H9 (cell line): ENCODE measurements at regions not wholly inside any gene's neighbourhood (a gene's known extent, or its start where the extent isn't known, plus 50 kb on each side); places are given as distances from the start of the nearest gene placed in this dataset.

Experiments
- DNase-seq: peaks from one replicate; pipeline ENCODE4 v3.0.0-alpha.2; 2017
- H2AFZ ChIP-seq: one replicate; pipeline ENCODE4 v1.6.1; 2013; ENCODE audit warnings: mild to moderate bottlenecking, low read length, control low read depth, moderate library complexity
- H2AK5ac ChIP-seq: 2 replicates; pipeline ENCODE4 v1.6.1; 2013; ENCODE audit warnings: low read length, control low read depth, mixed read lengths; ENCODE audit not compliant: insufficient read length
- H2BK120ac ChIP-seq: one replicate; pipeline ENCODE4 v1.6.1; 2013; ENCODE audit warnings: low read depth, mild to moderate bottlenecking, low read length, control low read depth, inconsistent platforms; ENCODE audit not compliant: poor library complexity, severe bottlenecking
- H2BK12ac ChIP-seq: 2 replicates; pipeline ENCODE4 v1.6.1; 2013; ENCODE audit warnings: low read length, control low read depth, mixed read lengths, low read depth; ENCODE audit not compliant: insufficient read length
- H2BK15ac ChIP-seq: 2 replicates; pipeline ENCODE4 v1.6.1; 2013; ENCODE audit warnings: low read depth, low read length, control low read depth
- H2BK20ac ChIP-seq: one replicate; pipeline ENCODE4 v1.6.1; 2013; ENCODE audit warnings: low read depth, mild to moderate bottlenecking, low read length, control low read depth, inconsistent platforms; ENCODE audit not compliant: poor library complexity, severe bottlenecking
- H2BK5ac ChIP-seq: 2 replicates; pipeline ENCODE4 v1.6.1; 2013; ENCODE audit warnings: low read length, control low read depth, mixed read lengths; ENCODE audit not compliant: insufficient read length
- H3K14ac ChIP-seq: 2 replicates; pipeline ENCODE4 v1.6.1; 2013; ENCODE audit warnings: low read length, control low read depth; ENCODE audit not compliant: insufficient read depth
- H3K18ac ChIP-seq: 2 replicates; pipeline ENCODE4 v1.6.1; 2013; ENCODE audit warnings: low read depth, mild to moderate bottlenecking, mixed read lengths, low read length, control low read depth; ENCODE audit not compliant: insufficient read length
- H3K23ac ChIP-seq: 2 replicates; pipeline ENCODE4 v1.6.1; 2013; ENCODE audit warnings: low read length, control low read depth, mixed read lengths, low read depth; ENCODE audit not compliant: insufficient read length
- H3K23me2 ChIP-seq: 2 replicates; pipeline ENCODE4 v1.6.1; 2013; ENCODE audit warnings: low read depth, mild to moderate bottlenecking, mixed read lengths, low read length, control low read depth; ENCODE audit not compliant: insufficient read length, poor library complexity, severe bottlenecking
- H3K27ac ChIP-seq: 2 replicates; pipeline ENCODE4 v1.5.1; 2013; ENCODE audit warnings: low read length, control low read depth, mixed read lengths, low read depth; ENCODE audit not compliant: insufficient read length
- H3K27me3 ChIP-seq: 2 replicates; pipeline ENCODE4 v1.6.1; 2013; ENCODE audit warnings: low read length, control low read depth, inconsistent platforms; ENCODE audit not compliant: insufficient read depth
- H3K4ac ChIP-seq: 2 replicates; pipeline ENCODE4 v1.6.1; 2013; ENCODE audit warnings: low read depth, mild to moderate bottlenecking, control low read depth, inconsistent platforms, low read length, moderate library complexity
- H3K4me1 ChIP-seq: 2 replicates; pipeline ENCODE4 v1.6.1; 2013; ENCODE audit warnings: low read length, control low read depth, inconsistent platforms; ENCODE audit not compliant: insufficient read depth
- H3K4me2 ChIP-seq: 2 replicates; pipeline ENCODE4 v1.6.1; 2013; ENCODE audit warnings: low read length, control low read depth, mixed read lengths; ENCODE audit not compliant: insufficient read length, insufficient read depth
- H3K56ac ChIP-seq: 2 replicates; pipeline ENCODE4 v1.6.1; 2013; ENCODE audit warnings: low read depth, mild to moderate bottlenecking, mixed read lengths, low read length, control low read depth; ENCODE audit not compliant: insufficient read length
- H3K79me1 ChIP-seq: 2 replicates; pipeline ENCODE4 v1.6.1; 2013; ENCODE audit warnings: low read depth, mild to moderate bottlenecking, moderate library complexity, low read length, control low read depth, inconsistent platforms; ENCODE audit not compliant: insufficient read depth, poor library complexity, severe bottlenecking
- H3K79me2 ChIP-seq: 2 replicates; pipeline ENCODE4 v1.6.1; 2013; ENCODE audit warnings: low read length, control low read depth, inconsistent platforms; ENCODE audit not compliant: insufficient read depth
- H3K9ac ChIP-seq: 2 replicates; pipeline ENCODE4 v1.6.1; 2013; ENCODE audit warnings: low read length, control low read depth, mixed read lengths; ENCODE audit not compliant: insufficient read length; ENCODE audit errors: extremely low read depth
- H3K9me3 ChIP-seq: one replicate; pipeline ENCODE4 v1.6.1; 2013; ENCODE audit warnings: low read depth, low read length, inconsistent platforms; ENCODE audit not compliant: control insufficient read depth
- H3T11ph ChIP-seq: one replicate; pipeline ENCODE4 v1.6.1; 2013; ENCODE audit warnings: mild to moderate bottlenecking, low read length, control low read depth, inconsistent platforms
- H4K20me1 ChIP-seq: one replicate; pipeline ENCODE4 v1.6.1; 2013; ENCODE audit not compliant: control insufficient read depth, insufficient read length, insufficient read depth
- H4K5ac ChIP-seq: 2 replicates; pipeline ENCODE4 v1.6.1; 2013; ENCODE audit warnings: low read depth, mild to moderate bottlenecking, mixed read lengths, low read length, control low read depth; ENCODE audit not compliant: insufficient read length
- H4K8ac ChIP-seq: replicated peaks from 2 replicates; pipeline ENCODE4 v1.6.1; 2013; ENCODE audit warnings: low read length, control low read depth, mixed read lengths, low read depth; ENCODE audit not compliant: insufficient read length
- H4K91ac ChIP-seq: 2 replicates; pipeline ENCODE4 v1.6.1; 2013; ENCODE audit warnings: low read depth, mild to moderate bottlenecking, moderate library complexity, mixed read lengths, low read length, control low read depth; ENCODE audit not compliant: insufficient read length
- H3K27ac Mint-ChIP-seq, 3 experiments: 2 replicates in 2 of 3; 3 replicates in 1 of 3; pipeline ENCODE4 v1.8.0; 2020 to 2021; ENCODE audit warnings: mixed read lengths in 3 of 3, mild to moderate bottlenecking in 1 of 3, moderate library complexity in 1 of 3
- H3K27me3 Mint-ChIP-seq: 2 replicates; pipeline ENCODE4 v1.8.0; 2021; ENCODE audit warnings: low read depth, mild to moderate bottlenecking, moderate library complexity, mixed read lengths
- H3K36me3 Mint-ChIP-seq, 3 experiments: 2 replicates in 2 of 3; 3 replicates in 1 of 3; pipeline ENCODE4 v1.8.0; 2020 to 2021; ENCODE audit warnings: low read depth in 3 of 3, mixed read lengths in 3 of 3; ENCODE audit not compliant: insufficient read depth in 1 of 3
- H3K4me1 Mint-ChIP-seq, 2 experiments: 2 replicates each; pipeline ENCODE4 v1.8.0; 2020; ENCODE audit warnings: mixed read lengths in 2 of 2
- H3K4me3 Mint-ChIP-seq, 2 experiments: 2 replicates in 1 of 2; 3 replicates in 1 of 2; pipeline ENCODE4 v1.8.0; 2020 to 2021; ENCODE audit warnings: mild to moderate bottlenecking in 2 of 2, mixed read lengths in 2 of 2, moderate library complexity in 1 of 2
- H3K9me3 Mint-ChIP-seq, 2 experiments: 2 replicates in 1 of 2; 3 replicates in 1 of 2; pipeline ENCODE4 v1.8.0; 2020; ENCODE audit warnings: mild to moderate bottlenecking in 2 of 2, mixed read lengths in 2 of 2, moderate library complexity in 1 of 2
- CTCF ChIP-seq: fragments of 200-600 bp; sonication (generic); conservative IDR thresholded peaks from 3 replicates; pipeline ENCODE4 v1.8.0; 2021; ENCODE audit warnings: antibody characterized with exemption, mild to moderate bottlenecking
- WGBS: extraction: QIAGEN DNeasy Blood & Tissue Kit; methylation state at CpG from one replicate; pipeline ENCODE4 v1.1.7; 2013; ENCODE audit warnings: missing lambda C conversion rate, low lambda C conversion rate, mixed read lengths; ENCODE audit not compliant: insufficient read length; ENCODE audit errors: extremely low coverage; 5-methylcytosine and 5-hydroxymethylcytosine counted together

GRCh38 chr4:12186526-12186925 lies 757.8 kb upstream of the HS3ST1 start:
- Histone ChIP-seq H2AFZ (no peak overlapping the region), H2AK5ac (no peak overlapping the region), H4K91ac (no peak overlapping the region), H3K4ac (no peak overlapping the region), H4K5ac (no peak overlapping the region), H2BK15ac (no peak overlapping the region), H3T11ph (no peak overlapping the region), H3K27ac (no peak overlapping the region), H3K79me1 (no peaks in the 10 kb centered on the region), H3K4me1 (no peaks in the 10 kb centered on the region), H3K23ac (no peak overlapping the region), H3K56ac (no peak overlapping the region), H3K27me3 (no peaks in the 10 kb centered on the region), H3K9me3 (no peaks in the 10 kb centered on the region), H3K18ac (no peak overlapping the region), H3K23me2 (no peaks in the 10 kb centered on the region), H4K20me1 (no peaks in the 10 kb centered on the region), H2BK20ac (no peak overlapping the region), H3K14ac (no peak overlapping the region), H3K79me2 (no peaks in the 10 kb centered on the region), H2BK120ac (no peak overlapping the region), H3K9ac (no peak overlapping the region), H2BK12ac (no peak overlapping the region), H4K8ac (no peak overlapping the region), H2BK5ac (no peak overlapping the region), H3K4me2 (no peak overlapping the region)
- DNase-seq = no peak
- Mint-ChIP-seq H3K27ac (no peak overlapping the region), H3K4me1 (0 out of 4 replicates have a peak, but pooled peaks cover 3 to 5% of the 10 kb centered on the region in 2 experiments), H3K9me3 (no peaks in the 10 kb centered on the region; a peak in 1 of 5 replicates), H3K36me3 (no peaks in the 10 kb centered on the region), H3K4me3 (no peak overlapping the region), H3K27me3 (no peaks in the 10 kb centered on the region)
- no CpG with 5 or more reads among the region's 2 CpGs for WGBS
- no peak for TF ChIP-seq CTCF
